ENCODE measurements at regions not wholly inside any gene's neighbourhood (a gene's known extent, or its start where the extent isn't known, plus 50 kb on each side); places are given as distances from the start of the nearest gene placed in this dataset.

DNA sequence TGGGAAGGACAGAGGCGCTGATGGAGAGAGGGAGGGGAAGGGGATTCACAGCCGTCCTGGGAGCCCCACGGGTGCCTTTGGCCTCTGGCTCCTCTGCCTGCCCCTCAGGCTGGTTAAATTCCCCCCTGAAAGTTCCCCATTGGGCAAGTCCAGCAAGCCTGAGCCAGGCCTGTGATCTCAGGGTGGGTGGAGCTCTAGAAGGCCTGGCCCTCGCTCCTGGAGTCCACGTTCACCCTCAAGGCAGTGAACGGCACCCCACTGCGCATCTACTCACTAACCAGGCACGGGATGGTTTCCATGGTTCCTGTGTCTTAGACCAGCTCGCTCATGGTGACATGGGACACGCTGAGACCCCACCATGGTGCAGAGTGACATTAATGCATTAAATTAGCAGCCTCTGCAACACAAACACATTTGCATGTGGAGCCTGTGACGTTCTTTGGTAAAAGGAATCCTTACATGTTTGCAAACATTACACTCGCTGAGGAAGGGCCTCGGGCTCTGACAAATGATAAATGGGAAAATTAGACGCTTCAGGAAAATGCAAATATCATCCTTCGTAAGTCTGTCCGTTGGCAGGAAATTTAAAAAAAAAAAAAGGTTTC lies 452.7 kb downstream of the PREX1 start:
- TF ChIP-seq CTCF (conservative IDR thresholded peaks at IDR 0.05; ENCODE audit: low read length): no peak
- TF ChIP-seq EZH2phosphoT487 (IDR thresholded peaks at IDR 0.05; ENCODE audit: borderline replicate concordance): no peak
